HUES6 (cell line): ENCODE measurements at regions not wholly inside any gene's neighbourhood (a gene's known extent, or its start where the extent isn't known, plus 50 kb on each side); places are given as distances from the start of the nearest gene placed in this dataset.

Source experiments
- H3K27ac ChIP-seq: 2 replicates; pipeline ENCODE4 v1.7.0; 2013; ENCODE audit warnings: low read depth, mild to moderate bottlenecking, low read length, inconsistent platforms
- H3K27me3 ChIP-seq: 2 replicates; pipeline ENCODE4 v1.6.1; 2013; ENCODE audit warnings: low read length; ENCODE audit not compliant: control insufficient read depth, insufficient read depth
- H3K36me3 ChIP-seq: 2 replicates; pipeline ENCODE4 v1.6.1; 2013; ENCODE audit warnings: low read length; ENCODE audit not compliant: control insufficient read depth, insufficient read depth
- H3K4me1 ChIP-seq: 2 replicates; pipeline ENCODE4 v1.6.1; 2013; ENCODE audit warnings: low read length; ENCODE audit not compliant: control insufficient read depth, insufficient read depth
- H3K4me3 ChIP-seq: 2 replicates; pipeline ENCODE4 v1.5.1; 2013; ENCODE audit warnings: low read depth, low read length
- H3K9ac ChIP-seq: one replicate; pipeline ENCODE4 v1.6.1; 2013; ENCODE audit warnings: mild to moderate bottlenecking, low read length
- H3K9me3 ChIP-seq: 2 replicates; pipeline ENCODE4 v1.6.1; 2013; ENCODE audit warnings: low read depth, low read length; ENCODE audit not compliant: control insufficient read depth, insufficient read depth

DNA sequence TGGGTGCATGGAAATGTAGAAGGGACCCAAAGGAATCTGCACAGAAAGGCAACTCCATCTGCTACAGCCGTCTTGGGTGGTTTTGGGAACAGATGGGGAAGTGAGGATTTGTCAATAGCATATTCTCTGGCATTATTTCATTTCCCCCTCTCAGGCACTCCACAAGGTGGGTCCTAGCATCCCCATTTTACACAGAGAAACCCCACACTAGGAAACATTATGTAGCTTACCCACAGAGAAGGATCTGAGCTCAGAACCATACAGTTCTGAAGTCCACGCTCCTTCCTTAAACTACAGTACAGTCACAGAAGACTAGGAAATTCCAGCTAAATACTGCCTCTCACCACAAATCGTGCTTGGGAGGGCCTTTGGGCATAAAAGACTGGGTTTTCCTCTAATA is 61.2 kb upstream of the CTNNB1 start:
- Histone ChIP-seq H3K36me3 (no peaks in the 10 kb centered on the region), H3K9ac (no peak overlapping the region), H3K27ac (no peak overlapping the region), H3K4me1 (peaks cover 3% of the 10 kb centered on the region; the same call in 1 of the 2 replicates), H3K9me3 (peaks cover 7% of the 10 kb centered on the region; the same call in 1 of the 2 replicates), H3K4me3 (no peak overlapping the region), H3K27me3 (no peaks in the 10 kb centered on the region)

DNA sequence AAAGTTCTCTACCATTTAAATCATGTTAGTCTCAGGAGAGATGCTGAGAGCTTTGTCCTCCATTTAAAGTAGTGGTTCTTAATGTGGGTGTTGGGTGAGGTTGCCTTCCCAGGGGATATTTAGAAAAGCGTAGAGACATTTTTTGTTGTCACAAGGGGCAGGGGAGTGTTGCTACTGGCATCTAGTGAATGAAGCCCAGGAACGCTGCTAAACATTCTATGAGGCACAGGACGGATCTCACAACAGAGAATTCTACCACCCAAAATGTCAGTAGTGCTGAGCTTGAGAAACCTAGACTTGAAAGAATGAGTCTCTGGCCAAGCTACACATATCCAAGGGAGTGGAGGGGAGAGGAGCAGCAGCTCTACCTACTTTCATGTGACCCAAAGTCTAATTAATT is 60.7 kb upstream of the CTNNB1 start:
- Histone ChIP-seq H3K27me3 (no peaks in the 10 kb centered on the region), H3K36me3 (no peaks in the 10 kb centered on the region), H3K4me1 (peaks cover 3% of the 10 kb centered on the region; the same call in 1 of the 2 replicates), H3K4me3 (no peak overlapping the region), H3K9ac (no peak overlapping the region), H3K9me3 (peaks cover 7% of the 10 kb centered on the region; the same call in 1 of the 2 replicates), H3K27ac (no peak overlapping the region)

DNA sequence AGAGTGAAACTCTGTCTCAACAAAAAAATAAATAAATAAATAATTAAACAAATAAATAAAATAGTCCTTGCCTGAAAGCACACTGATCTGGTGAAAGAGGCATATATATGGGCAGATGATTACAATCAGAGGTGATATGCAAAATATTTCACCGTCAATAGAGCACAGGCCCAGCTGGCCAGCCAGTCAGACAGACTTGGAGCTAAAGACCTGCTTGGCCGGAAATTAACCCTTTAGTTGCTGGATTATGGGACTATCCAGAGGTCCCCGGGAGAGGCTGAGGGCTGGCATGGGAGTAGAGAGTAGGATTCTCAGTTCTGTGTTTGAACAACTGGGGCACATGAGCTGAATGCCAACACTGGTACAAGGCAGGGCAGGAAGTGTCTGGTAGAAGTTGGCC is 59.1 kb upstream of the CTNNB1 start:
- Histone ChIP-seq H3K27ac (no peak overlapping the region), H3K4me3 (no peak overlapping the region), H3K36me3 (no peaks in the 10 kb centered on the region), H3K4me1 (peaks cover 3% of the 10 kb centered on the region; the same call in 1 of the 2 replicates), H3K9me3 (peaks cover 7% of the 10 kb centered on the region; the same call in 1 of the 2 replicates), H3K9ac (no peak overlapping the region), H3K27me3 (no peaks in the 10 kb centered on the region)

DNA sequence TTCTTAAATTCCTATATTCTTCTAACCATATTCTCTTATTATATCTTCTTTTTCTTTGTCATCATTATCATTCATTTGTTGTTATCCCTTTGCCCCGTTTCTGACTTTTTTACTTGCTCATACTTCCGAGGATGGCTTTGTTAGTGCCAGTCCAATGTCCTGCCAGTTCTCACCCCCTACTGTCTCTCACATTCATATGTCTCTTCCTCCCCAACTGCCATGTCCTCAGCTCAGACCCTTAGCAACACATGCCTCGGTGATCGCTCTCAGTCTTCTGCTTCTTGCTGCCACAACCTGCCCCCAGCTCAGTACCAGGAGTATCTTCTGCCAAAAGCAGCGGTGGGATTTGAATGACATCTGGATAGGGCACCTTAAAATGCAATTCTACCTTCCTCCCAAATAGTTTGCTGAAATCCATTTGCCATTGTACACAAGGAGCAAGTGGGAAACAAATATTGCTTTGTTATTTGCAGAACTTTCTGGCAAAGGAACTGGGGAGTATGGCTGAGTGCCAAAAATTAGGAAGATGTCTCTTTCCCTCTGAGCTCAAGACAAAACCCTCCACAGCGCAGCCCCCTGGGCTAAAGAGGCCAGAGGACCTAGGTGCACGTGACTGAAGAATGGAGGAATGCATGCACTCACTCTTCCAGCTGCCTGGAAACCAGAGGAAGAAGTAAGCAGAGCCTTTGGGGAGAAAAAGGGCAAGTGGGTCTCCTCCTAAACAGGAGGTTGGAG is 57.7 kb upstream of the CTNNB1 start:
- Histone ChIP-seq H3K27me3 (no peaks in the 10 kb centered on the region), H3K4me1 (peaks cover 3% of the 10 kb centered on the region; the same call in 1 of the 2 replicates), H3K9ac (no peak overlapping the region), H3K36me3 (no peaks in the 10 kb centered on the region), H3K4me3 (no peak overlapping the region), H3K27ac (no peak overlapping the region), H3K9me3 (peaks cover 4% of the 10 kb centered on the region; the same call in 1 of the 2 replicates)

DNA sequence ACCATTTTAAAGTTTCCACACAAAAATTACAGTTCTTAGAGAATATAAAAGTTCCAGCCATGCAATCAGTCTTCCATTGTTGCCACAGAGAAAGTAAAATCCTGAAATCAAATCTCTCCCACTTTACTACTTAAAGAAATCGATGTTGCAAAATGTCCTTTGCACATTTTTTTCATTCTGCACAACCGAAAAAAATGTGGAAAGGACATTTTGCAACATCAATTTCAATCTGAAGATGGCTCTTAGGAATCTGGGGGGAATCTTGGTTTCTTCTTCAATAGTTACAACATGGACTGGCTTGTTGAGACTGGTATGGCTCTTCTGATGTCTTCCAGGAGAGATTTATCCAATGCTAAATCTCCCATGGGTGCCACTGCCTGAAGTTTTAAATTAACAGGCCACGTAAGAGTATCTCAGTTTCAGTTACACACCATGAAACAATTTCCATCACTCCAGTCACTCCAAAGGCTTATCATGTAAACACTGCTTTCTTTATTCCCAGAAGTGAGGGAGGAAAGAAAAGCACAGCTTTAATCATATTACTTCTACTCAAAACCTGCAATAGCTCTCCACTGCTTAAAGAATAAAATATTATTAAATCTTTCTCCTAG is 55.8 kb upstream of the CTNNB1 start:
- Histone ChIP-seq H3K9ac (no peak overlapping the region), H3K9me3 (peaks cover 6% of the 10 kb centered on the region; the same call in 1 of the 2 replicates), H3K4me1 (peaks cover 3% of the 10 kb centered on the region; the same call in 1 of the 2 replicates), H3K27me3 (no peaks in the 10 kb centered on the region), H3K27ac (no peak overlapping the region), H3K4me3 (no peak overlapping the region), H3K36me3 (no peaks in the 10 kb centered on the region)

DNA sequence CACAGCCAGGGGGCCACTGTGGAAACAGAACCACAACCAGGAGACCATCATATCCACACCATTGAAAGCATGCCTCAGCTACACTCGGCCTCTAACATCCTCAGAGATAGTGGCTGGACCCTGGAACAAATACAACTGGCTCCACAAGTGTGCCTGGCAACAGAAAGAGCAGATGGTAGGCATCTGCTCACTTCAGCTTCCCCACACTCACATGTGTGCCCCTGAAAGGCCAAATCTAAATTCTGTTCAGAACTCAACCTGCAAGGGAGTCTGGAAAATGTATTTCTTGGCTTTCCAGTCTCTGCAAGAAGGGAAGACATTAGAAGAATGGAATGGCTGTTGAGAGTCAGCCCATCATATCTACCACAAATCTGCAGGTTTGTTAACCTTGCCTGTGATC is 54.7 kb upstream of the CTNNB1 start:
- Histone ChIP-seq H3K27ac (no peak overlapping the region), H3K4me1 (peaks cover 11% of the 10 kb centered on the region), H3K9me3 (peaks cover 6% of the 10 kb centered on the region; the same call in 1 of the 2 replicates), H3K27me3 (no peaks in the 10 kb centered on the region), H3K9ac (no peak overlapping the region), H3K36me3 (no peaks in the 10 kb centered on the region), H3K4me3 (no peak overlapping the region)

DNA sequence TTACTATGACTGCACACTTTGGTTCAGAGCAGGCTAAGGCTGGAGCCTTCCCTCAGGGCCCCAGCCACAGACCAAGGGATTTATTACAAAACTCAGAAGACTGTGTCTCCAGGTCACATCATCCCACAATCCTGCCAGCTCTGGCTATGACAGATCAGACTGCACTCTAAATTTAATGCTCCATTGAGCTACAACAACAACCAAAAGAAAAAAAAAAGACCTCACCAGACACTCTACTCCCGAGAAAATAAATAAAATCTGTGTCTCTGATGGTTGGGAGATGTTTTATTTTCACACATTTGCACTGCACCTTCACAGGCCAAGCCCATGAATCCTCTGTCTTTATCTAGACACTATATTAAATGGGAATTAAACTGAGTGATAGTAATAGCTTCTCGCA is 50.8 kb upstream of the CTNNB1 start:
- Histone ChIP-seq H3K27ac (no peak overlapping the region), H3K36me3 (no peaks in the 10 kb centered on the region), H3K4me3 (no peak overlapping the region), H3K9ac (no peak overlapping the region), H3K27me3 (no peaks in the 10 kb centered on the region), H3K9me3 (peaks cover 6% of the 10 kb centered on the region; the same call in 1 of the 2 replicates), H3K4me1 (peaks cover 8% of the 10 kb centered on the region; the same call in 1 of the 2 replicates)

DNA sequence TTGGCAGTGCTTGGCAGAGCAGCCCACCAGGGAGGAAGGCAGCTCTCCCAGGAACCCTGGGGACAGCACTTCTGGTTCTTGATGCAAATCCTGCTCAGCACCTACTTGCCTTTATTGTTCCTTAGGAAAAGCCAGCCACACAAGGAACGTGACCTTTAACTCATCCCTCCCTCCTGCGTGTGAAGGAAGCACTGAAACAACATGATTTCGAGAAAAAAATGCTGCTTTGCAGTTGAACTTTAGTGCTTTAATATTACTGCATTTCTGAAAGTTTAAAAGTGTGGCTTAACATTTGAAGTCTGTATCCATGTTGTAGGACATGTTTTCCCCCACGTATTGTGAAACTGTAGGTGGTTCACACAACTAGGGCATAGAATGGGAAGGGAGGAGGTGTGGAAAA is 50.4 kb upstream of the CTNNB1 start:
- Histone ChIP-seq H3K9me3 (peaks cover 6% of the 10 kb centered on the region; the same call in 1 of the 2 replicates), H3K9ac (no peak overlapping the region), H3K36me3 (no peaks in the 10 kb centered on the region), H3K4me1 (peaks cover 8% of the 10 kb centered on the region; the same call in 1 of the 2 replicates), H3K27me3 (no peaks in the 10 kb centered on the region), H3K27ac (no peak overlapping the region), H3K4me3 (no peak overlapping the region)
